Panc1 (cell line): ENCODE measurements at regions not wholly inside any gene's neighbourhood (a gene's known extent, or its start where the extent isn't known, plus 50 kb on each side); places are given as distances from the start of the nearest gene placed in this dataset.

Source experiments
- CTCF ChIP-seq: fragments of 450-650 bp; IDR thresholded peaks from 2 replicates; pipeline ENCODE4 v1.5.1; 2017; ENCODE audit warnings: mild to moderate bottlenecking
- REST ChIP-seq, 2 experiments: IDR thresholded peaks; 2 replicates each; pipeline ENCODE4 v1.6.1; 2011 to 2012; ENCODE audit warnings: low read depth in 2 of 2, control low read depth in 1 of 2, low read length in 1 of 2, mild to moderate bottlenecking in 1 of 2, moderate library complexity in 1 of 2; ENCODE audit not compliant: insufficient read depth in 1 of 2

- TF ChIP-seq REST (IDR thresholded peaks at IDR 0.05; ENCODE audit: insufficient read depth in 1 of 2, low read depth in 2 of 2, low read length in 1 of 2) (no peak), CTCF (no peak)
Measured at GRCh38 chr5:38707352-38708210, 138.2 kb upstream of the OSMR start.
